HEK293T (cell line): ENCODE measurements at regions not wholly inside any gene's neighbourhood (a gene's known extent, or its start where the extent isn't known, plus 50 kb on each side); places are given as distances from the start of the nearest gene placed in this dataset.
A peak's percentile ranks its signal among the peaks of the same experiment; 100 is the strongest.

Experiments used
- CTCF ChIA-PET: fragments of 350-600 bp; formaldehyde crosslinking; extraction: SDS; loops from one replicate; lab custom pipeline; 2021; ENCODE audit warnings: antibody characterized with exemption, inconsistent platforms; lab: Yijun Ruan, JAX
- POLR2A ChIA-PET: fragments of 350-600 bp; formaldehyde crosslinking; extraction: SDS; loops from one replicate; lab custom pipeline; 2020; ENCODE audit warnings: antibody characterized with exemption, inconsistent platforms; lab: Yijun Ruan, JAX
- DNase-seq: peaks from one replicate; pipeline ENCODE4 v3.0.0; 2012; ENCODE audit warnings: mixed read lengths; ENCODE audit errors: extremely low spot score
- ARNT ChIP-seq: fragments of 450-650 bp; IDR thresholded peaks from 2 replicates; pipeline ENCODE4 v1.6.1; 2017; ENCODE audit warnings: mild to moderate bottlenecking
- BHLHE40 ChIP-seq: fragments of 450-650 bp; IDR thresholded peaks from 2 replicates; pipeline ENCODE4 v1.6.1; 2016; ENCODE audit warnings: mild to moderate bottlenecking, moderate library complexity, borderline replicate concordance
- CTBP1 ChIP-seq: fragments of 450-650 bp; IDR thresholded peaks from 2 replicates; pipeline ENCODE4 v1.6.1; 2016; ENCODE audit warnings: borderline replicate concordance
- ELF4 ChIP-seq: fragments of 450-650 bp; IDR thresholded peaks from 2 replicates; pipeline ENCODE4 v1.6.1; 2017; ENCODE audit warnings: antibody characterized with exemption
- FOXA1 ChIP-seq: fragments of 450-650 bp; IDR thresholded peaks from 2 replicates; pipeline ENCODE4 v1.6.1; 2016; ENCODE audit warnings: mild to moderate bottlenecking
- FOXK2 ChIP-seq: fragments of 450-650 bp; IDR thresholded peaks from 2 replicates; pipeline ENCODE4 v1.6.1; 2016; ENCODE audit warnings: mild to moderate bottlenecking
- FOXM1 ChIP-seq: fragments of 450-650 bp; IDR thresholded peaks from 2 replicates; pipeline ENCODE4 v1.6.1; 2017; ENCODE audit warnings: mild to moderate bottlenecking, borderline replicate concordance
- HDGF ChIP-seq: fragments of 450-650 bp; IDR thresholded peaks from 2 replicates; pipeline ENCODE4 v1.6.1; 2017; ENCODE audit warnings: antibody characterized with exemption, borderline replicate concordance
- L3MBTL2 ChIP-seq: fragments of 450-650 bp; conservative IDR thresholded peaks from 2 replicates; pipeline ENCODE4 v1.6.1; 2016; ENCODE audit warnings: mild to moderate bottlenecking
- LEF1 ChIP-seq: fragments of 450-650 bp; IDR thresholded peaks from 2 replicates; pipeline ENCODE4 v1.6.1; 2017; ENCODE audit warnings: mild to moderate bottlenecking, borderline replicate concordance
- NFRKB ChIP-seq: fragments of 450-650 bp; IDR thresholded peaks from 2 replicates; pipeline ENCODE4 v1.6.1; 2016; ENCODE audit warnings: mild to moderate bottlenecking, moderate library complexity
- SP1 ChIP-seq: fragments of 450-650 bp; IDR thresholded peaks from 2 replicates; pipeline ENCODE4 v1.6.1; 2017
- SUZ12 ChIP-seq: fragments of 450-650 bp; IDR thresholded peaks from 2 replicates; pipeline ENCODE4 v1.6.1; 2016; ENCODE audit warnings: mild to moderate bottlenecking
- TARDBP ChIP-seq: fragments of 450-650 bp; IDR thresholded peaks from 2 replicates; pipeline ENCODE4 v1.6.1; 2016
- ZNF384 ChIP-seq: fragments of 450-650 bp; IDR thresholded peaks from 2 replicates; pipeline ENCODE4 v1.6.1; 2016
- TF ChIP-seq, protein P1 (sequence below): fragments of 450-650 bp; IDR thresholded peaks from 2 replicates; pipeline ENCODE4 v1.6.1; 2016

DNA sequence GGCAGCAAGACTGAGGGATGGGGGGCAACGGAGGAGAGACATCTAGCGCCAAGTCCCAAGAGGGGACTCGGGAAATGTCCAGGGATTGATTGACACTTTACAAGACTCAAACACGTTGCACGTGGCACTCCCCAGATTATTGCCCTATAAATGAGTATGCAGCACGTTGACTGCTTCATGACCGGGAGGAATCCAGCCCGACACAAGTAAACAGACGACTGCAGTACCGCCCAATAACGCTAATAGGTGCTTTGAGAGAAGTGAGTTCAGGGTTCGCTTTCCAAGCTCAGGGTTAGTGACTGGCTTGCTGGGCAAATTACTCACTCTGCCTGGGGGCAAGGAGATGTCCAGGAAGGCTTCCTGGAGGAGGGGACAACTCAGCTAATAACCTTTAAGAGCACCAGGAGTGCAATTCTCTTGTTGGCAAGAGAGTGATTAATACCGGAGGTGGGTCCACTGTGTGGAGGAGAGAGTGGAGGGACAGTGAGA, 73.3 kb upstream of the MYL10 start:
- ChIA-PET CTCF (interaction anchor here (0.7 kb wide), 1 partner anchor 106 kb away, joined by 3 read pairs; no protein-coding TSS in a partner anchor), POLR2A (interaction anchor here (0.7 kb wide), 1 partner anchor 152 kb away, joined by 3 read pairs; no protein-coding TSS in a partner anchor)
- TF ChIP-seq ZNF384 = peak; percentile 74
- TF ChIP-seq NFRKB = no peak
- TF ChIP-seq, protein P1, sequence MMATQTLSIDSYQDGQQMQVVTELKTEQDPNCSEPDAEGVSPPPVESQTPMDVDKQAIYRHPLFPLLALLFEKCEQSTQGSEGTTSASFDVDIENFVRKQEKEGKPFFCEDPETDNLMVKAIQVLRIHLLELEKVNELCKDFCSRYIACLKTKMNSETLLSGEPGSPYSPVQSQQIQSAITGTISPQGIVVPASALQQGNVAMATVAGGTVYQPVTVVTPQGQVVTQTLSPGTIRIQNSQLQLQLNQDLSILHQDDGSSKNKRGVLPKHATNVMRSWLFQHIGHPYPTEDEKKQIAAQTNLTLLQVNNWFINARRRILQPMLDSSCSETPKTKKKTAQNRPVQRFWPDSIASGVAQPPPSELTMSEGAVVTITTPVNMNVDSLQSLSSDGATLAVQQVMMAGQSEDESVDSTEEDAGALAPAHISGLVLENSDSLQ = peak; percentile 91
- no peak for TF ChIP-seq FOXA1
- no peak for TF ChIP-seq BHLHE40
- DNase-seq = peak; percentile 71

DNA sequence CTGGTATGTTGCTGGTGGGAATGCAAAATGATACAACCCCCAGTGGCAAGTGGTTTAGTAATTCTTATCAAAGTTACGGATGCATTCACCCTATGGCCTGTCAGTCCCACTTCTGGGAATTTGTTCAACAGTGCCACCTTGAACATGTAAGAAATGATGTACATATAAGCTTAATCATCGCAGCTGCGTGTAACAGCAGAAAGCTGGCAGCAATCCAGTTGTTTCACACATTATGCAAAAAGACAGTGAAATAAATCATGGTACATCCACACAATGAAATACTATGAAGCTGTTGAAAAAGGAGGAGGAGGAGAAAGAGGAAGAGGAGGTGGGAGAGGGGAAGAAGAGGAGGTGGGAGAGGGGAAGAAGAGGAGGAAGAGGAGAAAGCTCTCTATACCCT, 76.2 kb upstream of the MYL10 start:
- no peak for TF ChIP-seq CTBP1
- TF ChIP-seq ARNT = no peak
- TF ChIP-seq FOXM1 = no peak
- TF ChIP-seq FOXK2 = no peak
- no peak for TF ChIP-seq ELF4
- no peak for TF ChIP-seq HDGF
- TF ChIP-seq SUZ12 = no peak
- TF ChIP-seq, protein P1 = no peak
- TF ChIP-seq SP1 = no peak
- no peak for TF ChIP-seq LEF1
- TF ChIP-seq NFRKB = no peak
- TF ChIP-seq ZNF384 = no peak
- no peak for TF ChIP-seq TARDBP
- TF ChIP-seq FOXA1 = no peak
- no peak for TF ChIP-seq L3MBTL2
- TF ChIP-seq BHLHE40 = no peak
- ChIA-PET POLR2A (no interaction called here), CTCF (interaction anchor here (1.0 kb wide), 1 partner anchor 121 kb away, joined by 3 read pairs; no protein-coding TSS in a partner anchor)
- no peak for DNase-seq

DNA sequence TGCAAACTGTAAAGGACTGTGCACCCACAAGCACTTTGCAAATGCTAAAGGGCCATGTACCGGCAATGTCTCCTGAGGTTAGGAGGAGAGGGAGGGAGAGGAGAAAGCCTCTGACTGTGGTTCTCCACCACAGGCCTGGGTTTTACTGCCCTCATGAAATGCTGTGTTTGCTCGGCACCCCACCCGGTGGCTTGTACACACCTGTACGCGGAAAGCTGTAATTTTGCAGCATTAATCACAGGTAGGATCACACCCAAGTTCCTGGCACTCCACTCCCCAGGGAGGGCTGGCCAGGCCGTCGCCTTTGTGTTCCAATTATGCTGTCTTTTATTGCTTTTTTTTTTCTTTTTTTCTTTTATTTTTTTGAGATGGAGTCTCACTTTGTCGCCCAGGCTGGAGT, 78.5 kb upstream of the MYL10 start:
- ChIA-PET POLR2A (no interaction called here), CTCF (no interaction called here)
- DNase-seq = no peak
- TF ChIP-seq FOXM1 = no peak
- no peak for TF ChIP-seq ARNT
- TF ChIP-seq HDGF = no peak
- no peak for TF ChIP-seq ELF4
- no peak for TF ChIP-seq FOXA1

DNA sequence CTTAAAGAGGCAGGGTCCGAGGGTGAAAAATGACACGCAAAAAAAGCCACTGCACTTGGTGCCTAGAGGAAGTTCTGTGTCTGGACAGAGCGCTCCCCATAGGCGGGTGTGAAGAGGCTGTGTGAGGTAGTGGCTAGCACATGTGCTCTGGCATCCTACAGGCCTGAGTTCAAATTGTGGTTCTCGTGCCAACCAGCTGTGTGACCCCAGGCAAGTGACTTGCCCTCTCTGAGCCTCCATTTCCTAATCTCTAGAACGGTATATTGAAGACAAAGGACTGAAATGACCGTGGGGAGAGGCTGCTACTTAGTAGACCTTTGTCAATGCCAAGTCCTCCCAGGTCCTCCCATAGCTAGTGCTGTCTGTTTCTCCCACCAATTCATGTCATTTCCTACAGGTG, 79.1 kb upstream of the MYL10 start:
- ChIA-PET POLR2A (no interaction called here), CTCF (no interaction called here)
- no peak for TF ChIP-seq FOXK2
- no peak for TF ChIP-seq FOXA1
- TF ChIP-seq FOXM1 = no peak
- TF ChIP-seq HDGF = no peak
- no peak for TF ChIP-seq SUZ12
- no peak for TF ChIP-seq CTBP1
- TF ChIP-seq, protein P1 = no peak
- no peak for TF ChIP-seq LEF1
- TF ChIP-seq ZNF384 = no peak
- TF ChIP-seq TARDBP = no peak
- TF ChIP-seq L3MBTL2 = no peak
- TF ChIP-seq BHLHE40 = no peak
- TF ChIP-seq ARNT = no peak
- no peak for TF ChIP-seq SP1
- TF ChIP-seq ELF4 = no peak
- TF ChIP-seq NFRKB = no peak
- no peak for DNase-seq

DNA sequence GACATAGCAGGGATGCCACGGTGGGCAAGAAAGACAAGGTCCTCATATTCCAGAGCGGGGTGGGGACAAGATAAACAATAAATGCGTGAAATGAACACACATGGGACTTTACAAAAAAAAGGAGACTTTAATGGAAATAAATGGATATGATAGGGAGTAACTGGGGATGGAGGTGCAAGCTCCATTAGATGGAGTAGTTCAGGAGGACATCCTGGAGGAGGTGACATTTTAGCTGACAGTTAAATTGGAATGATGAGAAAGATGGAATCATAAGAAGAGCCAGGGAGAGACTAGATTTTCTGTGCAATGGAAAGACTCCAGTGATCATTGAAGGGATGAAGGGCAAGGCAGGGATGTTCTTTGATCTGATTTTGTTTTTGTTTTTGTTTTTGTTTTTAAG, 83.6 kb upstream of the MYL10 start:
- DNase-seq = no peak
- ChIA-PET POLR2A (no interaction called here), CTCF (interaction anchor here (0.6 kb wide), 1 partner anchor 64 kb away, joined by 4 read pairs; no protein-coding TSS in a partner anchor)
- TF ChIP-seq L3MBTL2 (no peak), LEF1 (no peak), FOXM1 (no peak), ZNF384 (no peak), ELF4 (no peak), HDGF (no peak), FOXK2 (no peak)

DNA sequence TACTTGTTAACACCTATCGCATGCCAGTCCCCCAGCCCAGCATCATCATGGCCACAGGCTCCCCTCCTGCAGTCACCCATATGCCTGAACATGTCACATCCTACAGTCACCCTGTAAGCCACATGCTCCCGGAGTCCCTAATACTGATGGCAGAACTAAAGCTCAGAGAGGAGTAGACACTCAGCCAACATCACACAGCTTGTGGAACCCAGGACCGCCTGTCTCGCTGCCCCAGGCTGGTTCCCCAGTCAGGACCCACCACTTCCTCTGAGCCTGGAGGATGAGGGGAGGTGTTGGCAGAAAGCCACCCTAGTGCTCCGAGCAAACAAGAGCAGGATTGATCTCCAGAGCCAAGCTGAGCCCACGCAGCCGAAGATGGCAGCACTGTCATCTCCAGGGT, 85.0 kb upstream of the MYL10 start:
- no peak for DNase-seq
- ChIA-PET POLR2A (no interaction called here), CTCF (no interaction called here)
- TF ChIP-seq LEF1 (no peak), ELF4 (no peak)
- TF ChIP-seq, protein P1 = no peak
